H7 (cell line): ENCODE measurements at regions not wholly inside any gene's neighbourhood (a gene's known extent, or its start where the extent isn't known, plus 50 kb on each side); places are given as distances from the start of the nearest gene placed in this dataset.
"Not testable (repeated sequence)": the region's sequence is repeated elsewhere in the genome, so short reads cannot be mapped to it uniquely, and the experiment has no call there.

ENCODE experiments used
- DNase-seq: peaks from one replicate; pipeline ENCODE4 v3.0.0; 2012
- H3K27me3 ChIP-seq: 2 replicates; pipeline ENCODE4 v1.6.0; 2011; ENCODE audit warnings: mild to moderate bottlenecking, low read length; ENCODE audit not compliant: control insufficient read depth, insufficient read depth
- H3K36me3 ChIP-seq: replicated peaks from 2 replicates; pipeline ENCODE4 v1.5.1; 2011; ENCODE audit warnings: low read length; ENCODE audit not compliant: control insufficient read depth, insufficient read depth
- H3K4me3 ChIP-seq: 2 replicates; pipeline ENCODE4 v1.5.1; 2011; ENCODE audit warnings: low read depth, mild to moderate bottlenecking, control low read depth, low read length, moderate library complexity; ENCODE audit not compliant: insufficient read depth

- DNase-seq: no peak
- Histone ChIP-seq H3K4me3 (no peak overlapping the region), H3K36me3 (no peaks in the 10 kb centered on the region), H3K27me3 (no peaks in the 10 kb centered on the region)
These were observed 212.1 kb upstream of the POF1B start for GRCh38 chrX:85591536-85591935.

DNA sequence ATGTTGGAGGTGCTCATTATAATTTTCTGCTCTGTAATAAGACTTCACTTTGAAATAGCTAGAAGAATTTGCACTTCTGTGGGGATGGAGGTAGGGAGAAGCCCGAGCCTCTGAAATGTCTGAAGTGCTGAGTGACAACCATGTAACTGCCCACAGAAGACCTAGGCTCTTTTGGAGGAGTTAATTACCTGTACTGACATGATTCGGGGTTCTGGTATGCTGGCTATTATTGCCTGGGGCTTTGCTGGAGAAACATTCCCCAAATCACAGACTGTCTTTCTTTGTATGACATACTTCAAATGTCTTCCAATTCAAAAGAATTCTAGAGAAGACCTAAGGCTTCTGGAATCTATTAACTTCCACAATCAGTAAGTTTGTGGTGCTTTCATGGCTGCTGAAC lies 211.2 kb upstream of the POF1B start:
- Histone ChIP-seq H3K27me3 (no peaks in the 10 kb centered on the region), H3K36me3 (no peaks in the 10 kb centered on the region), H3K4me3 (no peak overlapping the region)
- peak; percentile 2 for DNase-seq

GRCh38 chrX:85573801-85574200 lies 194.3 kb upstream of the POF1B start:
- Histone ChIP-seq H3K4me3 (no peak overlapping the region), H3K36me3 (no peaks in the 10 kb centered on the region), H3K27me3 (no peaks in the 10 kb centered on the region)
- no peak for DNase-seq

DNA sequence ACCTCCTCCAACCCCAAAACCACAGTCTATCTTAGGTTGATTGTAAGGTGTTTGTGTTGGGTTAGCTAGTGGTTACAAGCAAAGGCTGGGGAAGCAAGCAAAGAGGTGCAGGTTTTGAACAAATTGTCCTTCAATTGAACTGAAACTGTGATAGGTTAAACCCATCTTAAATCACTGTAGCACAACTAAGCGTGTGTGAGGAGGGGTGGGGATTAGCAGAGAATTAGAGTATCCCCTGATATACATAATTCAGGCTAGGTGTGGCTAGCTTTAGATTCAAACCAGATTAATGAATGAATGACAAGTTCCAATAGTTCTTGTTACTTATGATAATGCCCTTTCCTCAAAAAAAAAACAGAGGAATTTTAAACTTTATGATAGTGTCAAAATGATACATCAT lies 191.0 kb upstream of the POF1B start:
- DNase-seq: no peak
- H3K4me3 ChIP-seq: no peak overlapping the region
- no peaks in the 10 kb centered on the region for H3K36me3 ChIP-seq
- no peaks in the 10 kb centered on the region for H3K27me3 ChIP-seq

DNA sequence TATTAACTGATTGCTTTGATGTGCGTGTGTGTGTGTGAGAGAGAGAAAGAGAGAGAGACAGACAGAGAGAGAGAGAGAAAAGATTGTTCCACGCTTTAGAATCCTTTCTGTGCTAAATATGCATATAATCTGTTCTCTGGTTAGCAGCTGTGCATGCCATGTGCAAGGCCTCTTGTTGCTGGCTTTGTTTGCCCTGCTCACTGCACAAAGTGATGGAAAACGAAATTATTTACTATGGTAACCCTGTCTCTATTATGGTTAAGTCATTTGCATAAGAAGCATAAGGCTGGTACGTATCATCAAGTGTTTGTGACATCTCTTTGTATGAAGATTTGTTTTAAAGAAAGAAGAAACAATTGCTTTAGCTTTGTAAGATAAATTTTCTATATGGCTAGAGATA lies 190.2 kb upstream of the POF1B start:
- Histone ChIP-seq H3K27me3 (no peaks in the 10 kb centered on the region), H3K36me3 (no peaks in the 10 kb centered on the region), H3K4me3 (no peak overlapping the region)
- DNase-seq: no peak

DNA sequence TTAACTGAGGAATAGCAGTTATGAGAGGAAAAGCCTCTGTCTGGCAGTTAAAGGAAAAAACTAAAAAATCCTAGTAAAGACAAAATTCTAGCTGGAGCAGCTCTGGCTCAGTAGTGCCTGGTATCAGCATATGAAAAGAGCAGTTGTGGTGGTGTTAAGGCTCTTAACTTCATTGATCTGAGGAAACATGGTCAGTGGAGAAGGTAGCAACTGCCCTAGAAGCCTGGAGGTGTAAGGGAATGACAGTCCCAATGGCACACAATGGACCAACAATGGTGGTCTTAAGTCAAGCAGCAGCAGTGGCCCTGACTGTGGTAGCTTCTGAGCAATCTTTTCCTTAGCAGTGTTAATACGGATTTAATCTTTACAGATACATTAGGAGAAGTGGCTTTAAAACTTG lies 189.6 kb upstream of the POF1B start:
- DNase-seq: no peak
- Histone ChIP-seq H3K27me3 (no peaks in the 10 kb centered on the region), H3K36me3 (no peaks in the 10 kb centered on the region), H3K4me3 (no peak overlapping the region)

- Histone ChIP-seq H3K27me3 (no peaks in the 10 kb centered on the region), H3K4me3 (no peak overlapping the region), H3K36me3 (no peaks in the 10 kb centered on the region)
- DNase-seq: no peak
These were observed 181.8 kb upstream of the POF1B start for GRCh38 chrX:85561231-85561630.

- no peak for DNase-seq
- no peaks in the 10 kb centered on the region for H3K36me3 ChIP-seq
These were observed 165.1 kb upstream of the POF1B start for GRCh38 chrX:85544609-85545008.

DNA sequence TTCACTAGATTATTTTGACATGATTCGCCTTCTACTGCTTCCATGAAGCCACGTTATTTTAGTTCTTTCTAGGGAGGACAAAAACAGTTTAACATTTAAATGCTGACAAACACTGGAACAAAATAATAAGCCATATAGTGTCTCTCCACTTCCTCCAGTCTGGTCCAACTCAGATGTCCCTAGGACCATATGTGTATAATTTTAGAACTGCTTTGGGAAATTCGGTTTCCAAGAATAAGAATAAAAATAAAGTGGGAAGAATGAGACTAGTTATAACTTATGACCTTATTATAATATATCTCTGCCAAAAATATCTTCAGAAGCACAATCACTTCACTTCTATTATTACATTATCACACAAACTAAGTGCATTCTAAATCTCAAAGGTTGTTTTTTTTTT lies 164.4 kb upstream of the POF1B start:
- Histone ChIP-seq H3K36me3 (no peaks in the 10 kb centered on the region), H3K27me3 (no peaks in the 10 kb centered on the region), H3K4me3 (no peak overlapping the region)
- no peak for DNase-seq

More at GRCh38 chrX:85544609-85545008, 165.1 kb upstream of the POF1B start:
- Histone ChIP-seq H3K27me3 (no peaks in the 10 kb centered on the region), H3K4me3 (no peak overlapping the region)

GRCh38 chrX:85529141-85529540 lies 149.7 kb upstream of the POF1B start:
- not testable (repeated sequence) for H3K27me3 ChIP-seq, H3K36me3 ChIP-seq, DNase-seq
- H3K4me3 ChIP-seq: peak overlapping the region; percentile 19

DNA sequence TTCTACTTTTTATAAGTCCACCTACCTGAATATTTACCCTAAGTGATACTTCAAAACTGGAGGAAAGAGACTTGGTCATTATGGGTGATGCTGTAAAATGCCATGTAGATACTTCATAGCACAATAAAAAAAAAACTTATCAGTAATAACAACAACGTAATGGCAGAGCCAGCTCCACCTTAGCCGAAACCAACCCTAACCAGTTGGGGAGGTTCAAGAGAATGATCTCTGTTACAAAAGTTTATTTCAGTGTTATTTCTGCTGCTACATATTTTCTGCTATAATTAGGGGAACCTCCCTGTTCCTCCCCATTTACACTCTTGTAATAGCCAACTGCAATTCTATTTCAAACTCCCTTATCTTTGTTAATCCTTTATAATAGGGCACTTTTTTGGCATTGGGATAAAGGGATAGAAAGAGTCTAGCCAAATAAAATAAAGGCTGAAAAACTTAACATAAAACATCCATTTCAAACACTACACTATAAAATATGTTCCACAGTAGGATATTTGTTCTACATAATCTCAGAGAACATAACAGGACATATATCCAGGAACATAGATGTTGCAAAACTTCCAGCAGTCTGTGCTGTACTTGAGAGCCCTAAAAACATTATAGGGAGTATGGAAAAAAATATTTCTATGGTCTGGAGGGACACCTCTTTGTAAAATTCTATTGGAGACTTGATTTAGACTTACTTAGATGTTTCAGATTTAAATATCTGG lies 138.7 kb upstream of the POF1B start:
- H3K4me3 ChIP-seq: no peak overlapping the region
- no peaks in the 10 kb centered on the region for H3K36me3 ChIP-seq
- H3K27me3 ChIP-seq: no peaks in the 10 kb centered on the region
- no peak for DNase-seq

- no peaks in the 10 kb centered on the region for H3K27me3 ChIP-seq
- DNase-seq: no peak
- no peaks in the 10 kb centered on the region for H3K36me3 ChIP-seq
- H3K4me3 ChIP-seq: no peak overlapping the region
These were observed 136.7 kb upstream of the POF1B start for GRCh38 chrX:85516131-85516530.

DNA sequence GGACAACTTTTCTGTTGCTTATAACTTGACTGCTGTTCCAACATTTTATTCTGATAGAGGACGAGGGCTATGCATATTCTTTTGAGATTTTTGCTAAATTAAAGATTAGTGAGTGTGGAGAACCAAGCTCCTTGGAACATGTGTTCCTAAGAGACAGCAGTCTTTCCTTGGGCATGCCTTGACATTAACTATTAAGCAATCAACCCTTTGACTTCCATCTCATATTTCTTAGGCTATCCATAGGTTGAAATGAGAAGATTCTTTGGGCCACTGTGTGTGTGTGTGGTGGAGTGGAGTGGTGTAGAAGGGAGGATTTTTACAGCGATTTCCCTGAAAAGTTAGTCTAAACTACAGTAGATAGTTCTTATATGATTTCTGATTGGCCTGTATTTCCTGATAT lies 127.4 kb upstream of the POF1B start:
- Histone ChIP-seq H3K4me3 (no peak overlapping the region), H3K27me3 (no peaks in the 10 kb centered on the region), H3K36me3 (no peaks in the 10 kb centered on the region)
- no peak for DNase-seq

- no peak overlapping the region for H3K4me3 ChIP-seq
- no peaks in the 10 kb centered on the region for H3K27me3 ChIP-seq
- no peaks in the 10 kb centered on the region for H3K36me3 ChIP-seq
- no peak for DNase-seq
These were observed 126.3 kb upstream of the POF1B start for GRCh38 chrX:85505801-85506200.

DNA sequence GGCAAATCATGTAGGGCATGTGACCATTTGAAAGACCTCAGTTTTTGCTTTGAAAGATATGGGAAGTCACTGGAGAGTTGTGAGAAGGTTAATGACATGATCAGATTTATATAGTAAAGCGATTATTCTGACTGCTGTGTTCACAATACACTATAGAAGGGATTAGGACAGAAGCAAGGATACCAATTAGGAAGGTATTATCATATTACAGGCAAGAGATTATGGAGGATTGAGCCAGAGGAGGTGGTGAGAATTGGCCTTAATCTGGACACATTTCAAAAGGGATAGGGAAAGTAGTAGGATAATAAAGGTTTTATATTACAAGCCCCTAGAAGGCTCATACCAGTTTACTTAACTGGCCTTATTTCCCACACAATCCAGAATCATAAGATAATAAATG lies 124.9 kb upstream of the POF1B start:
- no peaks in the 10 kb centered on the region for H3K36me3 ChIP-seq
- DNase-seq: no peak
- no peak overlapping the region for H3K4me3 ChIP-seq
- no peaks in the 10 kb centered on the region for H3K27me3 ChIP-seq
